ENCODE measurements at regions not wholly inside any gene's neighbourhood (a gene's known extent, or its start where the extent isn't known, plus 50 kb on each side); places are given as distances from the start of the nearest gene placed in this dataset.

DNA sequence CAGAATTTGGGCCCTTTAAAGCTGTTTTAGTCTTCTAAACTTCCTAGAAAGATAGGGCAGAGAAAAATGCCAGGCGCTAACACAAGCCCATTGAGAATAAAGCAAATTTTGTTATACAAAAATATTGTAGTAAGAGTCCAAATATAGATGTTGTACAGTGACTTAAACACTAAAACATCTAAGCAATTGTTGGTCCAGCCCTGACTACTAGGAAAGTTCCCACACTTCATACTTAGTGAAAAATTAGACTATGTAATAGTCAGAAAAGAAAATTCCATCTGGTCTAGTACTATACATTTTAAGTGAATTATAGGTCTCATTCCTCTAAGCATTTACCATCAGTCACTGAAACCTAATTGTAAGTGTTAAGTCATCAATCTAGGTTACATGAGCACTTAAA is 1518.3 kb upstream of the SLC10A2 start:
- Mint-ChIP-seq H3K4me3 (no peak overlapping the region), H3K27ac (no peak overlapping the region), H3K27me3 (no peaks in the 10 kb centered on the region), H3K4me1 (ENCODE audit: low read depth) (no peaks in the 10 kb centered on the region), H3K9me3 (no peaks in the 10 kb centered on the region), H3K36me3 (ENCODE audit: low read depth) (no peaks in the 10 kb centered on the region)
- ATAC-seq (no peak), DNase-seq (no peak)
- ChIA-PET CTCF (no interaction called here), POLR2A (no interaction called here)
- intact Hi-C loops (cut with micrococcal nuclease): no loop called here
- TF ChIP-seq, protein P1, sequence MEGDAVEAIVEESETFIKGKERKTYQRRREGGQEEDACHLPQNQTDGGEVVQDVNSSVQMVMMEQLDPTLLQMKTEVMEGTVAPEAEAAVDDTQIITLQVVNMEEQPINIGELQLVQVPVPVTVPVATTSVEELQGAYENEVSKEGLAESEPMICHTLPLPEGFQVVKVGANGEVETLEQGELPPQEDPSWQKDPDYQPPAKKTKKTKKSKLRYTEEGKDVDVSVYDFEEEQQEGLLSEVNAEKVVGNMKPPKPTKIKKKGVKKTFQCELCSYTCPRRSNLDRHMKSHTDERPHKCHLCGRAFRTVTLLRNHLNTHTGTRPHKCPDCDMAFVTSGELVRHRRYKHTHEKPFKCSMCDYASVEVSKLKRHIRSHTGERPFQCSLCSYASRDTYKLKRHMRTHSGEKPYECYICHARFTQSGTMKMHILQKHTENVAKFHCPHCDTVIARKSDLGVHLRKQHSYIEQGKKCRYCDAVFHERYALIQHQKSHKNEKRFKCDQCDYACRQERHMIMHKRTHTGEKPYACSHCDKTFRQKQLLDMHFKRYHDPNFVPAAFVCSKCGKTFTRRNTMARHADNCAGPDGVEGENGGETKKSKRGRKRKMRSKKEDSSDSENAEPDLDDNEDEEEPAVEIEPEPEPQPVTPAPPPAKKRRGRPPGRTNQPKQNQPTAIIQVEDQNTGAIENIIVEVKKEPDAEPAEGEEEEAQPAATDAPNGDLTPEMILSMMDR (IDR thresholded peaks at IDR 0.05): no peak

DNA sequence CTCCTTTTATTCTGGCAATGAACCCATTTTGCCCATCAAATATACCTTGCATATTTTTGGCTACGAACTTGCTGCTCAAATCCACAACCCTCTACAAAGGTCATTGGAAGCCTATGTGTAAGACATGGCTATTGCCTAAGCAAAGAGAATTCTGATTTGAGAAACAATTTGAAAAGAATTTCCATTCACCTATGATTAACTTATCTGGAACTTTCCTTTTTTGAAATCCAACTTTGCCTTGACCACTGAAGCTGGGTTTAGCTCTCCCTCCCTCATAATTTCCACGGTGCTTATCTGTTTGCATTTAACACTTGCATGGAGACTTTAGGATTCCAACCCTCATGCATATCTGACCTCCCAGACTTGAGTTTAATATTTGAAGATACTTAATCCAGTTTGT is 1514.7 kb upstream of the SLC10A2 start:
- H3K4me1 Mint-ChIP-seq (ENCODE audit: low read depth): no peaks in the 10 kb centered on the region
- TF ChIP-seq, protein P1 (IDR thresholded peaks at IDR 0.05): no peak
- DNase-seq (no peak), ATAC-seq (no peak)
- H3K27me3 Mint-ChIP-seq: no peaks in the 10 kb centered on the region
- no peaks in the 10 kb centered on the region for H3K9me3 Mint-ChIP-seq
- ChIA-PET POLR2A (no interaction called here), CTCF (no interaction called here)
- H3K36me3 Mint-ChIP-seq (ENCODE audit: low read depth): no peaks in the 10 kb centered on the region
- no peak overlapping the region for H3K4me3 Mint-ChIP-seq
- H3K27ac Mint-ChIP-seq: no peak overlapping the region
- intact Hi-C loops (cut with micrococcal nuclease): no loop called here

DNA sequence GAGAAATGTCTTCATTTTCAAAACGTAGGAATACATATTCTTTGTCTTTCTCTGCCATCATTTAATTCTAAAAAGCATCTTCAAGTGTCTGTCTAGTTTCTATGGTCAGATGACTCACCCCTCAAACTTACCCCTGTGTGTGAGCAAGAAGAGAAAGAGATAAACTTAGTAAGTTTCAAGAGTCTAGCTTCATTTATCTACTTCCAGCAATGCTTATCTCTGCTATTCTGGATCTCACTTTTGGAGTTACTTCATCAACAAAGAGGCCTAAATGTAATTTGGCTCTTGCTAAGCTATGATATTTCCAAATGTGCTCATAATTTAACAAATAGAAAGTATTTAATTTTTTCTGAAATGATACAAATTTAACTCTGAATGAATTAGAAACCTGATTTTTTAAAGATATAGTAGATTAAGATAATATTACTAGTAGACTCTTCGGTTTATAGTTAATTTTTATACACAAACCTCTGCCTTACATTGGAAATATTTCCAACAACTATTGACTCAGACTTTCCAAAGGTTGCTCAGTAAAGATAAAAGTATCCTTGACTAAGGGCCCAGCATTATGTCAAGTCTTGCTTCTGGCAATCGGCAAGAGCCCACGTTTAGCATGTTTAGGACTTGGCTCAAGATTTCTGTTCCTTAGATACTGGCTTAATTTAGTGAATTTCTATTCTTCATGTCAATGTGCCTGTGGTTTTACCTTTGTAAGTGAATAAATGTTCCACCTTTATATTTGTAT is 1511.0 kb upstream of the SLC10A2 start:
- Mint-ChIP-seq H3K9me3 (no peaks in the 10 kb centered on the region), H3K27ac (no peak overlapping the region), H3K4me3 (no peak overlapping the region), H3K36me3 (ENCODE audit: low read depth) (no peaks in the 10 kb centered on the region), H3K4me1 (ENCODE audit: low read depth) (no peaks in the 10 kb centered on the region), H3K27me3 (no peaks in the 10 kb centered on the region)
- POLR2A ChIA-PET: no interaction called here
- TF ChIP-seq, protein P1 (IDR thresholded peaks at IDR 0.05): no peak
- DNase-seq (no peak), ATAC-seq (peak; percentile 34)
- intact Hi-C loops (cut with micrococcal nuclease): no loop called here
- CTCF ChIA-PET: no interaction called here

DNA sequence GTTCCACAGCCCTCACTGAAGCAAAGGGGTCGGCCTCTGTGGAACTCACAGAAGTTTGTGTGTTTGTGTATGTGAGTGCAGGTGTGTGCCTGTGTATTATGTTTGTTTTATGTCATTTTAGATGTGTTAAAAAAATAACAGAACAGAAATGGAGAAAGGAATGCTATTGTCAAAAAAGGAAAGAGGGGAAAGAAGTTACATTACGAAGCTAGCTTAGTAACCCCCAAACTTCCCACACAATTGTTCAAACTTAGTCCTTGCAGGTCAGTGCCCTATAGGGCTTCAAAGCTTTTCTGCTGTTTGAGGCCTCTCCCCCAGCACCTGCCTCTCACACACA is 1505.6 kb upstream of the SLC10A2 start:
- H3K9me3 Mint-ChIP-seq: no peaks in the 10 kb centered on the region
- H3K4me1 Mint-ChIP-seq (ENCODE audit: low read depth): no peaks in the 10 kb centered on the region
- DNase-seq: no peak
- POLR2A ChIA-PET: no interaction called here
- TF ChIP-seq, protein P1 (IDR thresholded peaks at IDR 0.05): no peak
- H3K27me3 Mint-ChIP-seq: no peaks in the 10 kb centered on the region
- H3K4me3 Mint-ChIP-seq: no peak overlapping the region
- no peak overlapping the region for H3K27ac Mint-ChIP-seq
- intact Hi-C loops (cut with micrococcal nuclease): no loop called here
- CTCF ChIA-PET: interaction anchor here (1.1 to 1.6 kb wide), 3 partner anchors 10 to 1384 kb away, joined by 3 to 9 read pairs (median 3); no protein-coding TSS in a partner anchor
- H3K36me3 Mint-ChIP-seq (ENCODE audit: low read depth): no peaks in the 10 kb centered on the region
- ATAC-seq: no peak

DNA sequence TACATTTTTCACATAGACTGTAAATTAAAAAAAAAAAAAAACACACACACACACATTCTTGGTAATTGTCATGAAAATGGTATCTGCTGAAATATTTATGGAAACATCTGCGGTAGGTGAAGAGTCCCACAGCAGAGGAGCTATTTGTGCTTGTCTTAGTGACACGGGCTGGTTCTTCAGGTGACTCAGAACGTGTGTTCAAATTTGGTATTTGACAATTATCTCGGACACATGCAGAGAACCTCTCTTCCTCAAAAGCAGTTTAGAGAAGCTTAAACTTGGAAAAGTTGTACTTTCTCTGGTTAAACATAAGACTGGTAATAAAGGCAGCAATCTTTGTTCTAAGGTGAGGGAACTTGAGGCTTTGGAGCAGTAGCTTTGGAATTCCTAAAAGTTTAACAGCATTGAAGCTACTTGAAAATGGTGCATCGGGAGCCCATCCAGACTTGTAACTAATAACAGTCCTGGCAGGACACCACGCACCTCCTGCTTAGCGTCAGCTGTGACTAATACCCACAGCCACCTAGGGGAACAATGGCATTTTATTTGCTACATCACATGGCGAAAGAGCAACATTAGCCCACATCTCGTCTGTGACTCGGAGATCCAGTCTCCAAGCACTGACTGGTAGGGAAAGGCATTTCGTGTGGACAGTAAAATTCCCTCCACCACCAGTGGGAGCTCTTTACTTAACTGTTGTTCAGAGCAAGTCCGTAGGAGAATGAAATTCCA is 1505.1 kb upstream of the SLC10A2 start:
- H3K4me1 Mint-ChIP-seq (ENCODE audit: low read depth): no peaks in the 10 kb centered on the region
- POLR2A ChIA-PET: no interaction called here
- no peaks in the 10 kb centered on the region for H3K27me3 Mint-ChIP-seq
- peak; percentile 21 for DNase-seq
- ATAC-seq: no peak
- TF ChIP-seq, protein P1 (IDR thresholded peaks at IDR 0.05): no peak
- H3K27ac Mint-ChIP-seq: no peak overlapping the region
- intact Hi-C loops (cut with micrococcal nuclease): no loop called here
- H3K9me3 Mint-ChIP-seq: no peaks in the 10 kb centered on the region
- CTCF ChIA-PET: interaction anchor here (0.8 to 1.6 kb wide), 4 partner anchors 10 to 1383 kb away, joined by 3 to 9 read pairs (median 3); no protein-coding TSS in a partner anchor
- no peaks in the 10 kb centered on the region for H3K36me3 Mint-ChIP-seq (ENCODE audit: low read depth)
- H3K4me3 Mint-ChIP-seq: no peak overlapping the region

All from activated CD8-positive, alpha-beta T cell treated with anti-CD3 and anti-CD28 coated beads for 36 hours (primary cell).